Loucy (cell line): ENCODE measurements at regions not wholly inside any gene's neighbourhood (a gene's known extent, or its start where the extent isn't known, plus 50 kb on each side); places are given as distances from the start of the nearest gene placed in this dataset.

Experiments
- EZH2phosphoT487 ChIP-seq: fragments of 200-600 bp; IDR thresholded peaks from 2 replicates; pipeline ENCODE4 v1.6.1; 2018; ENCODE audit warnings: antibody characterized with exemption, mild to moderate bottlenecking, moderate library complexity, borderline replicate concordance
- TF ChIP-seq, protein P1 (sequence below): fragments of 200-600 bp; sonication (generic); conservative IDR thresholded peaks from 2 replicates; pipeline ENCODE4 v1.5.1; 2014; ENCODE audit warnings: mild to moderate bottlenecking, antibody characterized with exemption, low read length

DNA sequence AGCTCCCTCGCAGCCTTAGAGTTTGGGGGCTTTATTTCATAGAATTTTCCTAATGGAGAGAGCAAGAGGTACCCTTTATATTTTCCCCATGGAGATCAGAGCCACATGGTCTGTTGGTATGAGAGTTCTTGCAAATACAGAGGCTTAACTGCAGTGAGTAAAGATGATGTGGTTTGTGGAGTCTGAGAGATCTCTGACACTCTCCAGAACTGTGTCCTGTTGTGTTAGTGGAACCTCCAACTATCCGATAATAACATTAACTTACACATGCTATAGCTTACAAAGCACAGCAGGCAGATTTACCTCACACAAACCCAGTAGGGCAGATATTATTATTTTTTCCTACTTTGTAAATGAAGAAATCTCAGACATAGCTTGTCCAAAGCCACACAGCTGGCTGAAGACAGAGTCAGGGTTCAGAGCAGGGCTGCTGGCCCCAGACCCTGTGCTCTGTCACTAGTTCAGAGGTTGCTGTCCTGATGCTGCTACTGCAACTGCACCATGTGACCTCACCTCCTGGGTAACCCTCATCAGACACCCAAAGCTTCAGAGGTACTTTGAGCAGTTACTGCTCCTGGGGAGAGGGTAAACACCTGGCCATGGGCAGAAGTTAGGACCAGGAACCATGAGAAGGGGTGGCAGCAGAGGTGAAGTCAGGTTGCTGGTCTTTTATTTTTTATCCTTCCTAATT lies 384.8 kb upstream of the PROX1 start:
- TF ChIP-seq, protein P1, sequence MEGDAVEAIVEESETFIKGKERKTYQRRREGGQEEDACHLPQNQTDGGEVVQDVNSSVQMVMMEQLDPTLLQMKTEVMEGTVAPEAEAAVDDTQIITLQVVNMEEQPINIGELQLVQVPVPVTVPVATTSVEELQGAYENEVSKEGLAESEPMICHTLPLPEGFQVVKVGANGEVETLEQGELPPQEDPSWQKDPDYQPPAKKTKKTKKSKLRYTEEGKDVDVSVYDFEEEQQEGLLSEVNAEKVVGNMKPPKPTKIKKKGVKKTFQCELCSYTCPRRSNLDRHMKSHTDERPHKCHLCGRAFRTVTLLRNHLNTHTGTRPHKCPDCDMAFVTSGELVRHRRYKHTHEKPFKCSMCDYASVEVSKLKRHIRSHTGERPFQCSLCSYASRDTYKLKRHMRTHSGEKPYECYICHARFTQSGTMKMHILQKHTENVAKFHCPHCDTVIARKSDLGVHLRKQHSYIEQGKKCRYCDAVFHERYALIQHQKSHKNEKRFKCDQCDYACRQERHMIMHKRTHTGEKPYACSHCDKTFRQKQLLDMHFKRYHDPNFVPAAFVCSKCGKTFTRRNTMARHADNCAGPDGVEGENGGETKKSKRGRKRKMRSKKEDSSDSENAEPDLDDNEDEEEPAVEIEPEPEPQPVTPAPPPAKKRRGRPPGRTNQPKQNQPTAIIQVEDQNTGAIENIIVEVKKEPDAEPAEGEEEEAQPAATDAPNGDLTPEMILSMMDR: no peak
- TF ChIP-seq EZH2phosphoT487: no peak
